Panc1 (cell line): ENCODE measurements at regions not wholly inside any gene's neighbourhood (a gene's known extent, or its start where the extent isn't known, plus 50 kb on each side); places are given as distances from the start of the nearest gene placed in this dataset.

Experiments
- ATAC-seq: fragments of 200-7000 bp; cut with Tn5 transposase; 2 replicates; pipeline ENCODE4 v1.9.1; 2020; ENCODE audit warnings: mild to moderate bottlenecking, moderate library complexity
- BruUV-seq: library from RNA; stranded (reverse); fragments of 400-500 nt; replicated peaks from 2 replicates; lab custom pipeline; 2021; lab: Mats Ljungman, UMichigan
- CTCF ChIA-PET: fragments of 300-600 bp; sonication (Branson Sonifier 250); formaldehyde crosslinking; loops from one replicate; lab custom pipeline; 2022; ENCODE audit warnings: antibody characterized with exemption; lab: Charles Lee
- POLR2A ChIA-PET: fragments of 300-600 bp; sonication (Branson Sonifier 250); formaldehyde crosslinking; loops from one replicate; lab custom pipeline; 2022; ENCODE audit warnings: antibody characterized with exemption; lab: Charles Lee
- DNase-seq: peaks from one replicate; pipeline ENCODE4 v3.0.0-alpha.2; 2010; ENCODE audit warnings: low read depth, low spot score
- H3K27ac ChIP-seq: 2 replicates; pipeline ENCODE4 v1.5.1; 2011; ENCODE audit warnings: mild to moderate bottlenecking, low read length, inconsistent platforms
- H3K27me3 ChIP-seq: fragments of 200-500 bp; sonication (Bioruptor generic); 2 replicates; pipeline ENCODE4 v1.6.0; 2014; ENCODE audit warnings: low read length, inconsistent platforms; ENCODE audit not compliant: control insufficient read depth, insufficient read depth
- H3K36me3 ChIP-seq: fragments of 200-500 bp; sonication (Bioruptor generic); 2 replicates; pipeline ENCODE4 v1.5.1; 2014; ENCODE audit warnings: inconsistent platforms, mild to moderate bottlenecking, low read length, moderate library complexity; ENCODE audit not compliant: control insufficient read depth, insufficient read depth
- H3K4me1 ChIP-seq: 2 replicates; pipeline ENCODE4 v1.5.1; 2011; ENCODE audit warnings: inconsistent platforms, mild to moderate bottlenecking, low read length, moderate library complexity; ENCODE audit not compliant: control insufficient read depth, insufficient read depth
- H3K4me3 ChIP-seq, 2 experiments: 2 replicates each; pipeline ENCODE4 v1.5.1; 2011 to 2012; ENCODE audit warnings: low read depth in 2 of 2, low read length in 2 of 2, mild to moderate bottlenecking in 2 of 2, inconsistent platforms in 1 of 2, moderate library complexity in 1 of 2
- H3K9me3 ChIP-seq: fragments of 200-500 bp; sonication (Bioruptor generic); 2 replicates; pipeline ENCODE4 v1.5.1; 2014; ENCODE audit warnings: low read depth, mild to moderate bottlenecking, inconsistent platforms, low read length, moderate library complexity; ENCODE audit not compliant: control insufficient read depth, insufficient read depth
- CTCF ChIP-seq: fragments of 450-650 bp; IDR thresholded peaks from 2 replicates; pipeline ENCODE4 v1.5.1; 2017; ENCODE audit warnings: mild to moderate bottlenecking
- POLR2AphosphoS5 ChIP-seq: IDR thresholded peaks from 2 replicates; pipeline ENCODE4 v1.6.1; 2012; ENCODE audit warnings: mild to moderate bottlenecking, low read depth, low read length, moderate library complexity
- SIN3A ChIP-seq: IDR thresholded peaks from 2 replicates; pipeline ENCODE4 v1.6.1; 2012; ENCODE audit warnings: low read depth, mild to moderate bottlenecking, low read length, moderate library complexity, borderline replicate concordance; ENCODE audit not compliant: insufficient read depth
- TCF7L2 ChIP-seq: IDR thresholded peaks from 2 replicates; pipeline ENCODE4 v1.6.1; 2011; ENCODE audit warnings: mild to moderate bottlenecking, low read depth, low read length, inconsistent platforms
- in situ Hi-C: cut with HindIII; loops from 2 replicates; pipeline ENCODE4 v1.10.0; 2016; ENCODE audit warnings: low sequenced_read_pairs, low pct_unique_long_range_greater_than_20kb
- intact Hi-C: fragments of 100-400 bp; cut with micrococcal nuclease; formaldehyde crosslinking; loops from one replicate; pipeline ENCODE4 v1.10.0; 2022; ENCODE audit not compliant: unreplicated experiment
- TF ChIP-seq, protein P1 (sequence below), 2 experiments: IDR thresholded peaks; 2 replicates each; pipeline ENCODE4 v1.6.1; 2011 to 2012; ENCODE audit warnings: low read depth in 2 of 2, control low read depth in 1 of 2, low read length in 1 of 2, mild to moderate bottlenecking in 1 of 2, moderate library complexity in 1 of 2; ENCODE audit not compliant: insufficient read depth in 1 of 2

- no TSS peak for BruUV-seq
- no peak for ATAC-seq
- in situ Hi-C loops, result no loop called here
These were observed 107.3 kb upstream of the SEMA3D start for GRCh38 chr7:85294176-85294575.

DNA sequence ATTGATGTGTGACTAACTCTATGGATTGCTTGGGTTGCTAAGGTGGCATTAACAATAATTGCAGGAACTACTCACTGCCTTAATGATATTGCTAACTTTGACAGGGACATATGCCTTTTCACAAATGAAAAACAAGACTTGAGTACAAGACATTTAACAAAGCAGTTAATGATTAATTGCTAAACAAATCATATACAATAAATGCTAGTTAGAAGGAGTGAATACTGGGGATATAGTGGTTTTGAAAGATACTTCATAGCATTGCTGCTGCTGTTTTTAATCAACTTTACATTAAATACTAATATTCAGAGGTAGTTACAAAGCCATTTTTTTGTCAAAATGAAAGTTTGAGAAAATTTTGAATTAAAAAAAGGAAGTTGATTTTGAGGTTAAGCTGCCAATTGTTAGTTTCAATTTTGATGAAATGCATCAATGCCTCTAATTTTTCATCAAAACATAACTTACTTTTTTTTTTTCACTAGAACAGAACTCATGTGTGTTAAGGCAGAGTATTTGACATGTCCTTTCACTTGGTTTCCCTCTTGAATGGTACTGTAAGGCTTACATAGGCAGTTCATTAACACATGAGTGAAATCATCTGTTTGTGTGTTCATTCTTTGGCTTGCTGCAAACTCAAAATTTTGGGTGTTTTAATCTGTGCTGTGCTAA lies 106.2 kb upstream of the SEMA3D start:
- intact Hi-C loops, result no loop called here
- in situ Hi-C loops, result no loop called here
- TF ChIP-seq CTCF (no peak), POLR2AphosphoS5 (no peak), TCF7L2 (no peak), SIN3A (no peak)
- TF ChIP-seq, protein P1, sequence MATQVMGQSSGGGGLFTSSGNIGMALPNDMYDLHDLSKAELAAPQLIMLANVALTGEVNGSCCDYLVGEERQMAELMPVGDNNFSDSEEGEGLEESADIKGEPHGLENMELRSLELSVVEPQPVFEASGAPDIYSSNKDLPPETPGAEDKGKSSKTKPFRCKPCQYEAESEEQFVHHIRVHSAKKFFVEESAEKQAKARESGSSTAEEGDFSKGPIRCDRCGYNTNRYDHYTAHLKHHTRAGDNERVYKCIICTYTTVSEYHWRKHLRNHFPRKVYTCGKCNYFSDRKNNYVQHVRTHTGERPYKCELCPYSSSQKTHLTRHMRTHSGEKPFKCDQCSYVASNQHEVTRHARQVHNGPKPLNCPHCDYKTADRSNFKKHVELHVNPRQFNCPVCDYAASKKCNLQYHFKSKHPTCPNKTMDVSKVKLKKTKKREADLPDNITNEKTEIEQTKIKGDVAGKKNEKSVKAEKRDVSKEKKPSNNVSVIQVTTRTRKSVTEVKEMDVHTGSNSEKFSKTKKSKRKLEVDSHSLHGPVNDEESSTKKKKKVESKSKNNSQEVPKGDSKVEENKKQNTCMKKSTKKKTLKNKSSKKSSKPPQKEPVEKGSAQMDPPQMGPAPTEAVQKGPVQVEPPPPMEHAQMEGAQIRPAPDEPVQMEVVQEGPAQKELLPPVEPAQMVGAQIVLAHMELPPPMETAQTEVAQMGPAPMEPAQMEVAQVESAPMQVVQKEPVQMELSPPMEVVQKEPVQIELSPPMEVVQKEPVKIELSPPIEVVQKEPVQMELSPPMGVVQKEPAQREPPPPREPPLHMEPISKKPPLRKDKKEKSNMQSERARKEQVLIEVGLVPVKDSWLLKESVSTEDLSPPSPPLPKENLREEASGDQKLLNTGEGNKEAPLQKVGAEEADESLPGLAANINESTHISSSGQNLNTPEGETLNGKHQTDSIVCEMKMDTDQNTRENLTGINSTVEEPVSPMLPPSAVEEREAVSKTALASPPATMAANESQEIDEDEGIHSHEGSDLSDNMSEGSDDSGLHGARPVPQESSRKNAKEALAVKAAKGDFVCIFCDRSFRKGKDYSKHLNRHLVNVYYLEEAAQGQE (IDR thresholded peaks at IDR 0.05; ENCODE audit: insufficient read depth in 1 of 2, low read depth in 2 of 2, low read length in 1 of 2), result no peak
- ATAC-seq (no peak), DNase-seq (no peak)
- H3K27me3 ChIP-seq, result no peaks in the 10 kb centered on the region
- CTCF ChIA-PET, result no interaction called here
- no peaks in the 10 kb centered on the region for H3K36me3 ChIP-seq
- H3K27ac ChIP-seq, result no peak overlapping the region
- H3K9me3 ChIP-seq, result no peaks in the 10 kb centered on the region
- no peak overlapping the region for H3K4me3 ChIP-seq
- BruUV-seq, result no TSS peak
- H3K4me1 ChIP-seq, result no peaks in the 10 kb centered on the region
- POLR2A ChIA-PET, result no interaction called here

More at GRCh38 chr7:85294176-85294575, 107.3 kb upstream of the SEMA3D start:
- no peak overlapping the region for H3K4me3 ChIP-seq
- DNase-seq, result no peak
- no peaks in the 10 kb centered on the region for H3K27me3 ChIP-seq
- CTCF ChIA-PET, result no interaction called here
- intact Hi-C loops, result no loop called here
- POLR2A ChIA-PET, result no interaction called here
- no peaks in the 10 kb centered on the region for H3K4me1 ChIP-seq
- H3K27ac ChIP-seq, result no peak overlapping the region
- no peaks in the 10 kb centered on the region for H3K9me3 ChIP-seq
- TF ChIP-seq POLR2AphosphoS5 (no peak), TCF7L2 (no peak), SIN3A (no peak), CTCF (no peak)
- TF ChIP-seq, protein P1 (IDR thresholded peaks at IDR 0.05; ENCODE audit: insufficient read depth in 1 of 2, low read depth in 2 of 2, low read length in 1 of 2), result no peak
- H3K36me3 ChIP-seq, result no peaks in the 10 kb centered on the region
